Right kidney (tissue), 1 donor: ENCODE measurements at regions not wholly inside any gene's neighbourhood (a gene's known extent, or its start where the extent isn't known, plus 50 kb on each side); places are given as distances from the start of the nearest gene placed in this dataset.

Experiments used
- DNase-seq: peaks from one replicate; pipeline ENCODE4 v3.0.0-alpha.2; 2016

GRCh38 chr3:174408310-174408709 lies 450.8 kb upstream of the NAALADL2 start:
- no peak for DNase-seq

- no peak for DNase-seq
These were observed 449.9 kb upstream of the NAALADL2 start for GRCh38 chr3:174409086-174409743.

- DNase-seq = no peak
These were observed 445.8 kb upstream of the NAALADL2 start for GRCh38 chr3:174413062-174413912.

- DNase-seq = no peak
These were observed 444.2 kb upstream of the NAALADL2 start for GRCh38 chr3:174414902-174415301.

GRCh38 chr3:174417573-174417972 lies 441.6 kb upstream of the NAALADL2 start:
- no peak for DNase-seq

- no peak for DNase-seq
These were observed 439.9 kb upstream of the NAALADL2 start for GRCh38 chr3:174419216-174419615.

GRCh38 chr3:174423936-174424335 lies 435.2 kb upstream of the NAALADL2 start:
- DNase-seq = no peak

- DNase-seq = no peak
These were observed 434.5 kb upstream of the NAALADL2 start for GRCh38 chr3:174424656-174425055.

- no peak for DNase-seq
These were observed 433.7 kb upstream of the NAALADL2 start for GRCh38 chr3:174425422-174425821.

- DNase-seq = no peak
These were observed 428.1 kb upstream of the NAALADL2 start for GRCh38 chr3:174430986-174431385.

- DNase-seq = no peak
These were observed 427.4 kb upstream of the NAALADL2 start for GRCh38 chr3:174431717-174432116.

- peak; percentile 5 for DNase-seq
These were observed 422.8 kb upstream of the NAALADL2 start for GRCh38 chr3:174436367-174436766.

GRCh38 chr3:174438501-174439145 lies 420.5 kb upstream of the NAALADL2 start:
- peak; percentile 15 for DNase-seq

- DNase-seq = peak; percentile 61
These were observed 419.5 kb upstream of the NAALADL2 start for GRCh38 chr3:174439331-174440252.

GRCh38 chr3:174440253-174440701 lies 418.9 kb upstream of the NAALADL2 start:
- peak; percentile 55 for DNase-seq

- DNase-seq = peak; percentile 98
These were observed 418.2 kb upstream of the NAALADL2 start for GRCh38 chr3:174440741-174441587.

- DNase-seq = peak; percentile 57
These were observed 417.4 kb upstream of the NAALADL2 start for GRCh38 chr3:174441588-174442301.

- DNase-seq = no peak
These were observed 416.8 kb upstream of the NAALADL2 start for GRCh38 chr3:174442302-174442682.

- DNase-seq = no peak
These were observed 414.7 kb upstream of the NAALADL2 start for GRCh38 chr3:174444391-174444790.

- DNase-seq = no peak
These were observed 401.4 kb upstream of the NAALADL2 start for GRCh38 chr3:174457758-174458157.
